ENCODE measurements at regions not wholly inside any gene's neighbourhood (a gene's known extent, or its start where the extent isn't known, plus 50 kb on each side); places are given as distances from the start of the nearest gene placed in this dataset.

- no peak for TF ChIP-seq CTCF (IDR thresholded peaks at IDR 0.05)
- no peak for TF ChIP-seq EZH2 (IDR thresholded peaks at IDR 0.05)
- no peak for TF ChIP-seq EZH2phosphoT487 (IDR thresholded peaks at IDR 0.05)
Measured at GRCh38 chr9:24095246-24095645, 269.2 kb upstream of the ELAVL2 start.

Data from neural progenitor cell (in vitro differentiated cells).